ENCODE measurements at regions not wholly inside any gene's neighbourhood (a gene's known extent, or its start where the extent isn't known, plus 50 kb on each side); places are given as distances from the start of the nearest gene placed in this dataset.

DNA sequence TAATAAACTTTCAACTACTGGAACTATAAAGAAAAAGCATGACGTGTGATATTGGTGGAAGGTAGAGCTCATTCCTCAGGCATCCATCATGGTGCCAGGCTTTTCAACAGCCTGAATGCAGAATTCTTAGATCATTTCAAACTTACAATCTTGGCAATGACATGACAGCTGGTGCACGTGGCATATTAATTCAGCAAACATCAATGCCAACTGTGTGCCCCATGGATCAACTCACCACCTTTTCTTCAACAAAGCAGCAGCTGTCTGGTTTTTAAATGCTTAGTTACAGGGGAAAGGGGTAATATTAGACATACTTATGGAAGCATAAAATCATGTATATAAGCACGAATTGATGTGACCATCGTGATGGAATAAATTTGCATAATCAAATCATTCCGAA lies 56.0 kb upstream of the OR13F1 start:
- H3K9ac ChIP-seq (ENCODE audit: low read depth in 1 of 2, low read length in 2 of 2), result no peak overlapping the region
- no peak overlapping the region for H3K4me3 ChIP-seq (ENCODE audit: low read depth in 1 of 3, low read length in 3 of 3)
- no peaks in the 10 kb centered on the region for H3K36me3 ChIP-seq (ENCODE audit: control insufficient read depth in 4 of 4, insufficient read depth in 3 of 4, low read depth in 1 of 4, low read length in 3 of 4)
- no peak overlapping the region for H3K27ac ChIP-seq (ENCODE audit: low read depth in 1 of 2, low read length in 2 of 2)
- WGBS, result 57% methylated on average over 5 of the region's 5 CpGs
- H3K9me3 ChIP-seq (ENCODE audit: control insufficient read depth in 4 of 4, low read length in 3 of 4), result no peaks in the 10 kb centered on the region
- TF ChIP-seq JUND (IDR thresholded peaks at IDR 0.05) (no peak), NR2F2 (IDR thresholded peaks at IDR 0.05) (no peak), EGR1 (IDR thresholded peaks at IDR 0.05; ENCODE audit: low read depth in 2 of 2) (no peak), FOXA1 (IDR thresholded peaks at IDR 0.05) (no peak), HNF4A (conservative IDR thresholded peaks at IDR 0.05) (no peak), YY1 (IDR thresholded peaks at IDR 0.05) (no peak), HNF4G (IDR thresholded peaks at IDR 0.05) (no peak), RAD21 (IDR thresholded peaks at IDR 0.05) (no peak), FOXA2 (IDR thresholded peaks at IDR 0.05) (no peak)
- TF ChIP-seq, protein P1, sequence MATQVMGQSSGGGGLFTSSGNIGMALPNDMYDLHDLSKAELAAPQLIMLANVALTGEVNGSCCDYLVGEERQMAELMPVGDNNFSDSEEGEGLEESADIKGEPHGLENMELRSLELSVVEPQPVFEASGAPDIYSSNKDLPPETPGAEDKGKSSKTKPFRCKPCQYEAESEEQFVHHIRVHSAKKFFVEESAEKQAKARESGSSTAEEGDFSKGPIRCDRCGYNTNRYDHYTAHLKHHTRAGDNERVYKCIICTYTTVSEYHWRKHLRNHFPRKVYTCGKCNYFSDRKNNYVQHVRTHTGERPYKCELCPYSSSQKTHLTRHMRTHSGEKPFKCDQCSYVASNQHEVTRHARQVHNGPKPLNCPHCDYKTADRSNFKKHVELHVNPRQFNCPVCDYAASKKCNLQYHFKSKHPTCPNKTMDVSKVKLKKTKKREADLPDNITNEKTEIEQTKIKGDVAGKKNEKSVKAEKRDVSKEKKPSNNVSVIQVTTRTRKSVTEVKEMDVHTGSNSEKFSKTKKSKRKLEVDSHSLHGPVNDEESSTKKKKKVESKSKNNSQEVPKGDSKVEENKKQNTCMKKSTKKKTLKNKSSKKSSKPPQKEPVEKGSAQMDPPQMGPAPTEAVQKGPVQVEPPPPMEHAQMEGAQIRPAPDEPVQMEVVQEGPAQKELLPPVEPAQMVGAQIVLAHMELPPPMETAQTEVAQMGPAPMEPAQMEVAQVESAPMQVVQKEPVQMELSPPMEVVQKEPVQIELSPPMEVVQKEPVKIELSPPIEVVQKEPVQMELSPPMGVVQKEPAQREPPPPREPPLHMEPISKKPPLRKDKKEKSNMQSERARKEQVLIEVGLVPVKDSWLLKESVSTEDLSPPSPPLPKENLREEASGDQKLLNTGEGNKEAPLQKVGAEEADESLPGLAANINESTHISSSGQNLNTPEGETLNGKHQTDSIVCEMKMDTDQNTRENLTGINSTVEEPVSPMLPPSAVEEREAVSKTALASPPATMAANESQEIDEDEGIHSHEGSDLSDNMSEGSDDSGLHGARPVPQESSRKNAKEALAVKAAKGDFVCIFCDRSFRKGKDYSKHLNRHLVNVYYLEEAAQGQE (IDR thresholded peaks at IDR 0.05), result no peak
- TF ChIP-seq, protein P2, sequence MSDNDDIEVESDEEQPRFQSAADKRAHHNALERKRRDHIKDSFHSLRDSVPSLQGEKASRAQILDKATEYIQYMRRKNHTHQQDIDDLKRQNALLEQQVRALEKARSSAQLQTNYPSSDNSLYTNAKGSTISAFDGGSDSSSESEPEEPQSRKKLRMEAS (IDR thresholded peaks at IDR 0.05), result no peak
- TF ChIP-seq, protein P3, sequence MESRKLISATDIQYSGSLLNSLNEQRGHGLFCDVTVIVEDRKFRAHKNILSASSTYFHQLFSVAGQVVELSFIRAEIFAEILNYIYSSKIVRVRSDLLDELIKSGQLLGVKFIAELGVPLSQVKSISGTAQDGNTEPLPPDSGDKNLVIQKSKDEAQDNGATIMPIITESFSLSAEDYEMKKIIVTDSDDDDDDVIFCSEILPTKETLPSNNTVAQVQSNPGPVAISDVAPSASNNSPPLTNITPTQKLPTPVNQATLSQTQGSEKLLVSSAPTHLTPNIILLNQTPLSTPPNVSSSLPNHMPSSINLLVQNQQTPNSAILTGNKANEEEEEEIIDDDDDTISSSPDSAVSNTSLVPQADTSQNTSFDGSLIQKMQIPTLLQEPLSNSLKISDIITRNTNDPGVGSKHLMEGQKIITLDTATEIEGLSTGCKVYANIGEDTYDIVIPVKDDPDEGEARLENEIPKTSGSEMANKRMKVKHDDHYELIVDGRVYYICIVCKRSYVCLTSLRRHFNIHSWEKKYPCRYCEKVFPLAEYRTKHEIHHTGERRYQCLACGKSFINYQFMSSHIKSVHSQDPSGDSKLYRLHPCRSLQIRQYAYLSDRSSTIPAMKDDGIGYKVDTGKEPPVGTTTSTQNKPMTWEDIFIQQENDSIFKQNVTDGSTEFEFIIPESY (IDR thresholded peaks at IDR 0.05), result no peak
- no peaks in the 10 kb centered on the region for H3K4me1 ChIP-seq (ENCODE audit: control insufficient read depth in 4 of 4, insufficient read depth in 4 of 4, low read length in 3 of 4)
- no peak for DNase-seq (ENCODE audit: low spot score)
- no peaks in the 10 kb centered on the region for H3K27me3 ChIP-seq (ENCODE audit: control insufficient read depth in 4 of 4, insufficient read depth in 4 of 4, low read length in 3 of 4)

Measured in liver (tissue), 7 donors.